ENCODE measurements at regions not wholly inside any gene's neighbourhood (a gene's known extent, or its start where the extent isn't known, plus 50 kb on each side); places are given as distances from the start of the nearest gene placed in this dataset.

DNA sequence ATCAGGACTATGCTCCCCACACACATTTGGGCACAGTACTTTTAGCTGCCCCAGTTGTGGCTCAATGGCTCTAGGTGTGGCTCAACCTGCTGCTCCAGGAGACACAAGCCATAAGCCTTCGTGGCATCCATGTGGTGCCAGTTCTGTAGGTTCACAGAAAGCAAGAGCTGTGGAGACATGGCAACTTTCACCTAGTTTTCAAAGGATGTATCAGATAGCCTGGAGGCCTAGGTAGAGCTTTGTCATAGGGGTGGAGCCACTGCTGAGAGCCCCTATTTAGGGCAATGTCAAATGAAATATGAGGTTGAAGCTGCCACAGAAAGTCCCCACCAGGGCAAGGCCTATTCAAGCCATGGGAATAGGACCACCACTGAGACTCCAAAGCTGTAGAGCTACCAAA is 210.5 kb downstream of the LMO4 start:
- H3K27ac Mint-ChIP-seq: no peak overlapping the region
- ChIA-PET CTCF (no interaction called here), POLR2A (no interaction called here)
- no peak overlapping the region for H3K27ac ChIP-seq (ENCODE audit: low read depth, low read length)
- no peaks in the 10 kb centered on the region for H3K27me3 ChIP-seq (ENCODE audit: insufficient read depth, low read length, poor library complexity, severe bottlenecking)
- no peaks in the 10 kb centered on the region for H3K4me1 ChIP-seq (ENCODE audit: insufficient read depth, low read length)
- no peak for DNase-seq
- peaks cover 3 to 9% of the 10 kb centered on the region in 2 donors for H3K27me3 Mint-ChIP-seq
- H3K9me3 Mint-ChIP-seq: peaks cover 16 to 22% (median 19%) of the 10 kb centered on the region in 5 donors
- H3K9me3 ChIP-seq (ENCODE audit: low read length): no peaks in the 10 kb centered on the region
- no peak overlapping the region for H3K4me3 Mint-ChIP-seq
- peaks cover 0 to 5% (median 4%) of the 10 kb centered on the region in 3 donors for H3K36me3 Mint-ChIP-seq
- no peaks in the 10 kb centered on the region for H3K36me3 ChIP-seq (ENCODE audit: insufficient read depth, low read length)
- no peak overlapping the region for H3K4me3 ChIP-seq (ENCODE audit: low read length)
- H3K4me1 Mint-ChIP-seq: no peaks in the 10 kb centered on the region

- no peak overlapping the region for H3K4me3 ChIP-seq (ENCODE audit: low read length)
- no peak overlapping the region for H3K4me3 Mint-ChIP-seq
- DNase-seq: no peak
- no peaks in the 10 kb centered on the region for H3K4me1 Mint-ChIP-seq
- peaks cover 29 to 50% (median 40%) of the 10 kb centered on the region in 5 donors for H3K9me3 Mint-ChIP-seq
- no peak overlapping the region for H3K27ac Mint-ChIP-seq
- no peaks in the 10 kb centered on the region for H3K36me3 ChIP-seq (ENCODE audit: insufficient read depth, low read length)
- ChIA-PET CTCF (no interaction called here), POLR2A (no interaction called here)
- H3K27me3 ChIP-seq (ENCODE audit: insufficient read depth, low read length, poor library complexity, severe bottlenecking): no peaks in the 10 kb centered on the region
- H3K4me1 ChIP-seq (ENCODE audit: insufficient read depth, low read length): no peaks in the 10 kb centered on the region
- H3K27me3 Mint-ChIP-seq: peaks cover 4 to 6% of the 10 kb centered on the region in 2 donors
- H3K36me3 Mint-ChIP-seq: peaks cover 0 to 5% (median 4%) of the 10 kb centered on the region in 3 donors
- no peaks in the 10 kb centered on the region for H3K9me3 ChIP-seq (ENCODE audit: low read length)
- H3K27ac ChIP-seq (ENCODE audit: low read depth, low read length): no peak overlapping the region
Measured at GRCh38 chr1:87542697-87543096, 214.0 kb downstream of the LMO4 start.

GRCh38 chr1:87549738-87550137 is 221.1 kb downstream of the LMO4 start:
- Histone ChIP-seq H3K4me3 (ENCODE audit: low read length) (no peak overlapping the region), H3K27me3 (ENCODE audit: insufficient read depth, low read length, poor library complexity, severe bottlenecking) (no peaks in the 10 kb centered on the region), H3K27ac (ENCODE audit: low read depth, low read length) (no peak overlapping the region), H3K4me1 (ENCODE audit: insufficient read depth, low read length) (no peaks in the 10 kb centered on the region), H3K9me3 (ENCODE audit: low read length) (no peaks in the 10 kb centered on the region), H3K36me3 (ENCODE audit: insufficient read depth, low read length) (no peaks in the 10 kb centered on the region)
- no peak overlapping the region for H3K27ac Mint-ChIP-seq
- POLR2A ChIA-PET: no interaction called here
- peaks cover 0 to 1% (median 0%) of the 10 kb centered on the region in 3 donors for H3K36me3 Mint-ChIP-seq
- peaks cover 12 to 13% of the 10 kb centered on the region in 2 donors for H3K27me3 Mint-ChIP-seq
- H3K4me1 Mint-ChIP-seq: no peaks in the 10 kb centered on the region
- no peak overlapping the region for H3K4me3 Mint-ChIP-seq
- peaks cover 9 to 24% (median 19%) of the 10 kb centered on the region in 5 donors for H3K9me3 Mint-ChIP-seq
- DNase-seq: no peak
- CTCF ChIA-PET: no interaction called here

DNA sequence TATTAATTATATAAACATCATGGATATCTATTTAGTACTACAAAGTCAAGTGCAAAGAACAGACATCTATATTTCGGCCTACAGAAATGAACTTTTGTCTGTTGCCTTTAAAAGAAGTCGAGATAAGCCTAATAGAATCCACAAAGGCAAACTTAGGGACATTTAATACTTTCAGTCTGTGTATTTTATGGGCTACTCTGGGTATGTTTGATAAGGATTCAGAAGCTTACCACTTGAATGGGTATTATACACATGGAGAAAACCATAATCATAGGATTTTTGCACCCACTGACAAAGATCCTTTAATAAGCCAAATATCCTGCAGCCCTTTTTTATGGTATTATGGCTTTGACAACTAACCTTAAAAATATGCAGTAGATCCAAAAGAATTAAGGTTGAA is 224.8 kb downstream of the LMO4 start:
- ChIA-PET CTCF (no interaction called here), POLR2A (no interaction called here)
- Mint-ChIP-seq H3K27ac (no peak overlapping the region), H3K4me3 (no peak overlapping the region), H3K36me3 (peaks cover 0 to 1% (median 0%) of the 10 kb centered on the region in 3 donors), H3K9me3 (peaks cover 0 to 2% (median 0%) of the 10 kb centered on the region in 5 donors), H3K4me1 (no peaks in the 10 kb centered on the region), H3K27me3 (peaks cover 16% of the 10 kb centered on the region in 2 donors)
- Histone ChIP-seq H3K9me3 (ENCODE audit: low read length) (no peaks in the 10 kb centered on the region), H3K27me3 (ENCODE audit: insufficient read depth, low read length, poor library complexity, severe bottlenecking) (no peaks in the 10 kb centered on the region), H3K36me3 (ENCODE audit: insufficient read depth, low read length) (no peaks in the 10 kb centered on the region), H3K4me3 (ENCODE audit: low read length) (no peak overlapping the region), H3K4me1 (ENCODE audit: insufficient read depth, low read length) (no peaks in the 10 kb centered on the region), H3K27ac (ENCODE audit: low read depth, low read length) (no peak overlapping the region)
- no peak for DNase-seq

DNA sequence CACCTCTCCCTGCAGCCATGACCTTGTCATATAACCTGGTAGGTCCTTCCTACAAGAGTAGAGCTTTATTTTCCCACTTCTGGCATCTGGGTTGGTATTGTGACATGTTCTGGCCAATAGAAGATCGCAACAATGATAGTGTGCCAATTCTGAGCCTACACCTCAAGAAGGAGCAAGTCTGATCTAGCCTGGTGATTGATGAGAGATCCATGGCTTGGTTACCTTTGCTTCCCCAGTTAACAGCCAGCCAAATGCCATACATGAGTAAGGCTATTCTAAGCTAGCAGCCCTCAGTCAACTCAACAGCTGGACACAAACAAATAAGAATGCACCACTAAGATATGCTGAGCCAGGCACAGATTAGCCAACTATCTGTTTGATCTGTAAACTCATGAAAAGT is 226.7 kb downstream of the LMO4 start:
- DNase-seq: no peak
- CTCF ChIA-PET: no interaction called here
- H3K4me1 Mint-ChIP-seq: no peaks in the 10 kb centered on the region
- Histone ChIP-seq H3K27ac (ENCODE audit: low read depth, low read length) (no peak overlapping the region), H3K4me3 (ENCODE audit: low read length) (no peak overlapping the region), H3K36me3 (ENCODE audit: insufficient read depth, low read length) (no peaks in the 10 kb centered on the region), H3K27me3 (ENCODE audit: insufficient read depth, low read length, poor library complexity, severe bottlenecking) (no peaks in the 10 kb centered on the region), H3K9me3 (ENCODE audit: low read length) (no peaks in the 10 kb centered on the region), H3K4me1 (ENCODE audit: insufficient read depth, low read length) (no peaks in the 10 kb centered on the region)
- no peak overlapping the region for H3K4me3 Mint-ChIP-seq
- H3K36me3 Mint-ChIP-seq: no peaks in the 10 kb centered on the region
- peaks cover 0 to 2% (median 0%) of the 10 kb centered on the region in 5 donors for H3K9me3 Mint-ChIP-seq
- POLR2A ChIA-PET: no interaction called here
- H3K27ac Mint-ChIP-seq: peak overlapping the region in 1 of 8 donors; percentile 47
- peaks cover 10 to 13% of the 10 kb centered on the region in 2 donors for H3K27me3 Mint-ChIP-seq

- H3K27me3 Mint-ChIP-seq: peaks cover 8 to 13% of the 10 kb centered on the region in 2 donors
- no peak for DNase-seq
- CTCF ChIA-PET: no interaction called here
Measured at GRCh38 chr1:87556326-87556725, 227.6 kb downstream of the LMO4 start.

DNA sequence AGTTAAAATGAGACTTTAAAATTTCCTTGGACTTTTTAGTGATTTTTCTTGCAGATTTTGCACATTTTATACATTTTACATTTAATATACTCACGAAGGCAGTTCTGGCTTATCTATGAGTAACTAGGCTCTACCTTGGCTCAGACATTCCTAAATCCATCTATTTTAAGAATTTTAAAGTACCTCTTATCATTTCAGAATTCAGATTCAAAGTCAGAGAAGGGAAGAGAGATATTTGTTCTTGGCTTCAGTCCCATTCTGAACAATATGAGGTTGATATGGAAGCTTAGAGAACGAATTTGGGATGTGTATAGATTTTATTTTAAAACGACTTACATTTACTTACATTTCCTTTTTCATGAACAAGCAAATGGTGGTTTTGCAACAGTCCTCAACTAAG is 230.2 kb downstream of the LMO4 start:
- Mint-ChIP-seq H3K4me3 (no peak overlapping the region), H3K36me3 (no peaks in the 10 kb centered on the region), H3K4me1 (no peaks in the 10 kb centered on the region), H3K27ac (no peak overlapping the region), H3K27me3 (peaks cover 7 to 8% of the 10 kb centered on the region in 2 donors), H3K9me3 (no peaks in the 10 kb centered on the region)
- H3K4me3 ChIP-seq (ENCODE audit: low read length): no peak overlapping the region
- DNase-seq: no peak
- no peaks in the 10 kb centered on the region for H3K36me3 ChIP-seq (ENCODE audit: insufficient read depth, low read length)
- ChIA-PET CTCF (no interaction called here), POLR2A (no interaction called here)
- no peaks in the 10 kb centered on the region for H3K27me3 ChIP-seq (ENCODE audit: insufficient read depth, low read length, poor library complexity, severe bottlenecking)
- H3K9me3 ChIP-seq (ENCODE audit: low read length): no peaks in the 10 kb centered on the region
- H3K27ac ChIP-seq (ENCODE audit: low read depth, low read length): no peak overlapping the region
- no peaks in the 10 kb centered on the region for H3K4me1 ChIP-seq (ENCODE audit: insufficient read depth, low read length)

More at GRCh38 chr1:87556326-87556725, 227.6 kb downstream of the LMO4 start:
- H3K27me3 ChIP-seq (ENCODE audit: insufficient read depth, low read length, poor library complexity, severe bottlenecking): no peaks in the 10 kb centered on the region
- no peaks in the 10 kb centered on the region for H3K36me3 Mint-ChIP-seq
- no peak overlapping the region for H3K4me3 ChIP-seq (ENCODE audit: low read length)
- H3K9me3 ChIP-seq (ENCODE audit: low read length): no peaks in the 10 kb centered on the region
- H3K4me3 Mint-ChIP-seq: no peak overlapping the region
- H3K4me1 ChIP-seq (ENCODE audit: insufficient read depth, low read length): no peaks in the 10 kb centered on the region
- POLR2A ChIA-PET: no interaction called here
- no peaks in the 10 kb centered on the region for H3K36me3 ChIP-seq (ENCODE audit: insufficient read depth, low read length)
- no peaks in the 10 kb centered on the region for H3K4me1 Mint-ChIP-seq
- peaks cover 0 to 2% (median 0%) of the 10 kb centered on the region in 5 donors for H3K9me3 Mint-ChIP-seq
- H3K27ac Mint-ChIP-seq: no peak overlapping the region
- no peak overlapping the region for H3K27ac ChIP-seq (ENCODE audit: low read depth, low read length)

DNA sequence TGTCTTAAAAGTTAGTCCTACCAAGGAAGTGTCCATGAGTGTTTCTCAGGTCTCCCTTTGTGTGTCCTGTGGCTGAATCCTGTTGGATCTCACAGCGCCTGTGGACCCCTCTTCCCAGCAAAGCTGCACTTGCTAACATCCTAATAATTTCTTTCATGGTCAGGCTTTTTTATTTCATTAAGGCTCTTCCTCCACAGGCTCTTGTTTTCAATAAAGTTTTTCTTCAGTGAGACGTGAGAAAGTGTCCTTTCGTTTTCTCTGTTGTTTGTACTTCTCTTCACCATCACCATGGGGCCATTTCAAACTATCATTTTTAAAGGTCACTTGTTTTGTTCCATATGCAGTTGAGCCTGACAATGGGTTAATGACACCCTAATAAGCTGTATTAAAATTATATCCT is 231.5 kb downstream of the LMO4 start:
- H3K36me3 ChIP-seq (ENCODE audit: insufficient read depth, low read length): no peaks in the 10 kb centered on the region
- no peaks in the 10 kb centered on the region for H3K9me3 ChIP-seq (ENCODE audit: low read length)
- no peak overlapping the region for H3K27ac ChIP-seq (ENCODE audit: low read depth, low read length)
- H3K4me1 ChIP-seq (ENCODE audit: insufficient read depth, low read length): no peaks in the 10 kb centered on the region
- Mint-ChIP-seq H3K4me1 (no peaks in the 10 kb centered on the region), H3K27me3 (peaks cover 4 to 8% of the 10 kb centered on the region in 2 donors), H3K27ac (no peak overlapping the region), H3K4me3 (no peak overlapping the region), H3K36me3 (no peaks in the 10 kb centered on the region), H3K9me3 (no peaks in the 10 kb centered on the region)
- no peak for DNase-seq
- CTCF ChIA-PET: no interaction called here
- H3K4me3 ChIP-seq (ENCODE audit: low read length): no peak overlapping the region
- POLR2A ChIA-PET: no interaction called here
- H3K27me3 ChIP-seq (ENCODE audit: insufficient read depth, low read length, poor library complexity, severe bottlenecking): no peaks in the 10 kb centered on the region

All from CD8-positive, alpha-beta memory T cell (primary cell).